Hepatocyte (in vitro differentiated cells): ENCODE measurements at regions not wholly inside any gene's neighbourhood (a gene's known extent, or its start where the extent isn't known, plus 50 kb on each side); places are given as distances from the start of the nearest gene placed in this dataset.

ENCODE experiments used
- EZH2 ChIP-seq: fragments of 200-600 bp; sonication (generic); IDR thresholded peaks from 2 replicates; pipeline ENCODE4 v1.6.1; 2016; ENCODE audit warnings: antibody characterized with exemption, mild to moderate bottlenecking, borderline replicate concordance
- EZH2phosphoT487 ChIP-seq: fragments of 200-600 bp; sonication (generic); IDR thresholded peaks from one replicate; pipeline ENCODE4 v1.6.1; 2018; ENCODE audit warnings: antibody characterized with exemption, mild to moderate bottlenecking, low read depth, moderate library complexity; ENCODE audit not compliant: unreplicated experiment, severe bottlenecking
- TF ChIP-seq, protein P1 (sequence below): fragments of 200-600 bp; sonication (generic); IDR thresholded peaks from 2 replicates; pipeline ENCODE4 v1.5.1; 2016; ENCODE audit warnings: antibody characterized with exemption, mild to moderate bottlenecking; ENCODE audit not compliant: poor library complexity

DNA sequence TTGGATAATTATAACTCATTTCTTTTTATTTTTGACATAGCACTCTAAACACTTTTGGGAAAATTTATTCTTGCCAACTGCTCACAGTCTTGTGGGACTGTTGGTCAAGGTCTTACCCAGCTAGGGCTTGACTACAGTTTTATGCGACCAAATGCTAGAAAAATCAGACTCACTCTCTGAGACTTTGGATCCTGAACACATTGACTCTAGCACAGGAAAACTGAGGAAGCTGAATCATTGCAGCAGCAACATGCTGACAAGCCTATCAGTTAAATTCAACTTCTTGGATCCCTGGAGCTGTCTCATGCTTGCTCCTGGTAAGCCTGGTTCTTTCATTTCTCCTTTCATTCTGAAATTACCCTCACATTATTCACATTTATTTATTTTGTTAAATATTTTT, 120.7 kb upstream of the TMTC2 start:
- TF ChIP-seq, protein P1, sequence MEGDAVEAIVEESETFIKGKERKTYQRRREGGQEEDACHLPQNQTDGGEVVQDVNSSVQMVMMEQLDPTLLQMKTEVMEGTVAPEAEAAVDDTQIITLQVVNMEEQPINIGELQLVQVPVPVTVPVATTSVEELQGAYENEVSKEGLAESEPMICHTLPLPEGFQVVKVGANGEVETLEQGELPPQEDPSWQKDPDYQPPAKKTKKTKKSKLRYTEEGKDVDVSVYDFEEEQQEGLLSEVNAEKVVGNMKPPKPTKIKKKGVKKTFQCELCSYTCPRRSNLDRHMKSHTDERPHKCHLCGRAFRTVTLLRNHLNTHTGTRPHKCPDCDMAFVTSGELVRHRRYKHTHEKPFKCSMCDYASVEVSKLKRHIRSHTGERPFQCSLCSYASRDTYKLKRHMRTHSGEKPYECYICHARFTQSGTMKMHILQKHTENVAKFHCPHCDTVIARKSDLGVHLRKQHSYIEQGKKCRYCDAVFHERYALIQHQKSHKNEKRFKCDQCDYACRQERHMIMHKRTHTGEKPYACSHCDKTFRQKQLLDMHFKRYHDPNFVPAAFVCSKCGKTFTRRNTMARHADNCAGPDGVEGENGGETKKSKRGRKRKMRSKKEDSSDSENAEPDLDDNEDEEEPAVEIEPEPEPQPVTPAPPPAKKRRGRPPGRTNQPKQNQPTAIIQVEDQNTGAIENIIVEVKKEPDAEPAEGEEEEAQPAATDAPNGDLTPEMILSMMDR, result no peak
- no peak for TF ChIP-seq EZH2
- TF ChIP-seq EZH2phosphoT487, result no peak
